Superior temporal gyrus (tissue), 1 donor: ENCODE measurements at regions not wholly inside any gene's neighbourhood (a gene's known extent, or its start where the extent isn't known, plus 50 kb on each side); places are given as distances from the start of the nearest gene placed in this dataset.

ENCODE experiments used
- DNase-seq: peaks from one replicate; pipeline ENCODE4 v3.0.0-alpha.2; 2016; ENCODE audit errors: extremely low spot score

DNA sequence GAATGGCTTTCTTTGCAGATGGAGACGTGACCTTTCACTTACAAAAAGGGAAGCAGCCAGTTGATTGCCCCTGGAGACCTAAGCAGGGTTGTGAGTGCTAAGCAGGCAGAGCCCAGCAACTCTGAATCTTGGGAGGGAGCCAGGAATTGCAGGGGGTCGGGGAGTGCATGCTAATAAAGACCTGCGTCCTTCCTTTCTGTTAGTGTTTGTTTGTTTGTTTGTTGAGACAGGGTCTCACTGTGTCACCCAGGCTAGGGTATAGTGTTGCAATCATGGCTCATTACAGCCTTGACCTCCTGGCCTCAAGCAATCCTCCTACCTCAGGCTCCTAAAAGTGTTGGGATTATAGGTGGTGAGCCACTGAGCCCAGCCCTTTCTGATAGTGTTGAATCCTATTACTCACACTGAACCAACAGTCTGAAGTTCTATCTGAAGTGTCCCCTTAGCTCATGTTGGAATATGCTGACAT, 137.4 kb downstream of the CEP135 start:
- no peak for DNase-seq

DNA sequence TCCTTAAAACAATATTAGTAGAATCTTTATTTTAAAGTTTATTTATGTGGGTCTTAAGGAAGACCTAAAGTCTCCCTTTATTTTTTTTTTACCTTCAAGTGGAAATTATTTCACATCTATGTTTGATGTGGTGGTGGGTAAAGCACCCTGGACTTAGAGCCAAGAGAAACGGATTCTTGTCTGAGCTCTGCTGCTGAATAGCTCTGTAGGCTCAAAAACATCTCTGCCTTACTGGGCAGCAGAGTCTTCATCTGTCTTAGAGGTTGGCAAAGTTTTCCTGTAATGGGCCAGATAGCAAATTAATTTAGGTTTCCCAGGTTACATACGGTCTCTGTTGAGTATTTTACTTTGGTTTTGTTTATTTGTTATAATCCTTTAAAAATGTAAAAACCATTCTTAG, 136.5 kb downstream of the CEP135 start:
- no peak for DNase-seq

DNA sequence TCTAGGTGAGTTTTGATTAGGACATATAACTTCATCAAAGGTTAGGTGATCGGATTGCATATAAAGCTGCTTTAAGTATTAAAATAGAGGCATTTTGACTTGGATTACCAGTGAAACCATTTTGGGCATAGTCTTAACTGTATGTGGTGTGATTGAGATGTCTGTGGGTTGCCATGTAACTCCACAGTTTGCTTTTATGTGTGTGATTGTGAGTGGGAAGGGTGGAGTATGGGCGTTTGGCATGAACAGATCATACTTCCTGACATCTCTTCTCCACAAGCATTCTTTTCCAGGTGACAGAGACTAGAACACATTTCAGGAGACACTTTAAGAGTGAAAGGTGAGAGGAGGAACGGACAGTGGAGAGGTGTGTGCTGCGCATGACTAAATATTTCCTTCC, 136.1 kb downstream of the CEP135 start:
- no peak for DNase-seq
